Upper lobe of left lung (tissue), 4 donors: ENCODE measurements at regions not wholly inside any gene's neighbourhood (a gene's known extent, or its start where the extent isn't known, plus 50 kb on each side); places are given as distances from the start of the nearest gene placed in this dataset.

Source experiments
- CTCF ChIP-seq, 6 experiments: fragments of 450-650 bp in 4 of 6; fragments of 200-600 bp in 2 of 6; sonication (generic) in 2 of 6; IDR thresholded peaks; one replicate each; pipeline ENCODE4 v1.5.1; 2016 to 2019; ENCODE audit warnings: antibody characterized with exemption in 6 of 6
- EP300 ChIP-seq, 4 donors: sonication (generic); formaldehyde crosslinking; IDR thresholded peaks; one replicate each; pipeline ENCODE4 v1.5.1; 2017; ENCODE audit warnings: antibody characterized with exemption in 4 of 4, control low read depth in 2 of 4
- POLR2A ChIP-seq, 4 donors: fragments of 450-650 bp; IDR thresholded peaks; one replicate each; pipeline ENCODE4 v1.5.1; 2016 to 2017; ENCODE audit warnings: antibody characterized with exemption in 4 of 4, mild to moderate bottlenecking in 2 of 4
- POLR2AphosphoS5 ChIP-seq, 2 donors: sonication (generic); formaldehyde crosslinking; IDR thresholded peaks; one replicate each; pipeline ENCODE4 v1.5.1; 2017; ENCODE audit warnings: antibody characterized with exemption in 2 of 2

GRCh38 chr7:16343612-16344011, 77.7 kb downstream of the CRPPA start:
- TF ChIP-seq CTCF (IDR thresholded peaks at IDR 0.05) (no peak), POLR2AphosphoS5 (IDR thresholded peaks at IDR 0.05) (no peak), EP300 (IDR thresholded peaks at IDR 0.05) (no peak), POLR2A (IDR thresholded peaks at IDR 0.05) (no peak)
